ENCODE measurements at regions not wholly inside any gene's neighbourhood (a gene's known extent, or its start where the extent isn't known, plus 50 kb on each side); places are given as distances from the start of the nearest gene placed in this dataset.

DNA sequence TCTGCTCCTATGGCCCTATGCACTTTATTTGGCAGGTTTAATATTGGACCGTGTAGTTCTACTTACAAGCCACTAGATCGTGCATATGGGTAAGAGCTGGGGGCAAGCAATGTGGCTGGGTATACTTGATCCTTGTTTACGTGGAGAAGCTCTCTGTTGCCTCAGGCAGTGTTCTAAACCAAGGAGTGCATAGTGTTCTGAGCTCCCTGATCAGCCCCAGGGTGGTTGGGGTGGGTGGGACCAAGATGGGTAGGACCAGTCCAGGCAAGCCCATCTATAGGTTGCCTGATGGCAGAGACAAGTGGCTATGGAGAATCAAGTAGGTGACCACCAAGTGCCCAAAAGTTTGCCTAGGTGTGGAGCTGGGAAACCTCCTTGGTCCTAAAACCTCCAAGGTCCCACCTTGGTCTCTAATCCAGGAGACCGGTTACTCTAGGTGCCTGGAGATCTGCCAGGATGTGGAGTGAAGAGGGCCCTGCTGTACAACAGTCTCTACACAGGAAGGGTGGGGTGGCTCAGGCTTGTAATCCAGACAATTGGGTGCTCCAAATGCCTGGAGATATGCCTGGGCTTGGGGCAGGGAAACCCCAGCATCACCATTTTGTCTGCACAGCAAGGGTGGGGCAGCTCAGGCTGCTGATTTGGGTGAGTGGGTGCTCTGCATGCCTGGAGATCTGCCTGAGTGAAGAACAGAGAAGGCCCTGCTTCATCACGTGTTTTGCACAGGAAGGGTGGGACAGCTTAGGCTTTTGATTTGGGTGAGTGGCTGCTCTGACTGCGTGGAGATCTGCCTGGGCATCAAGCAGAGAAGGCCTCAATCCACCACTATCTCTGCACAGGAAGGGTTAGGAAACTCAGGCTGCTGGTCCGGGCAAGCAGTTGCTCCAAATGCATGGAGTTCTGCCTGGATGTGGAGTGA, 659.8 kb downstream of the TLE4 start:
- Histone ChIP-seq H3K36me3 (ENCODE audit: insufficient read depth in 1 of 2, low read depth in 1 of 2) (no peaks in the 10 kb centered on the region), H3K27ac (no peak overlapping the region), H3K9me3 (peaks cover 8% of the 10 kb centered on the region), H3K27me3 (ENCODE audit: insufficient read depth in 3 of 3, low read length in 2 of 3) (no peaks in the 10 kb centered on the region), H3K4me1 (no peaks in the 10 kb centered on the region), H3K4me3 (no peak overlapping the region)
- no peak for DNase-seq
- intact Hi-C loops (cut with DNase I), result no loop called here
- no peak for TF ChIP-seq CTCF (IDR thresholded peaks at IDR 0.05)
- whole genome bisulfite sequencing, 3 donors, result 83 to 96% (median 93%) methylated on average over 7 of the region's 7 CpGs
- no peak for ATAC-seq

DNA sequence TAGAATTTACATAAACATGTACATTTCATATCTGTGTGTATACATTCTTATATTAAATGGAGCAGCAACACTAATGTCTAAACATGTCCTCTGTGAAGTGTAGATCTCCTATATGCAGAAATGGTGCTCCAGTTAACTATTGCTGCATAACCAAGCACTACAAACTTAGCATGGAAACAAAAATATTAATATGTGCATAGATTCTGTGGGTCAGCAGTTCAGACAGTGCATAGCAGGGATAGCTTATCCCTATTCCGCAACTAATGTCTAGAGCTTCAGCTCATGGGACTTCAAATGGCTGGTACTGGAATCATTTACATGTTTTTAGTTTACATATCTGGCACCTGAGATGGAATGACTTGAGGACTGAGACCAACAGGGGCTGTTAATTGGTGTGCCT, 652.1 kb downstream of the TLE4 start:
- Histone ChIP-seq H3K9me3 (peaks cover 3% of the 10 kb centered on the region), H3K27me3 (ENCODE audit: insufficient read depth in 3 of 3, low read length in 2 of 3) (no peaks in the 10 kb centered on the region), H3K27ac (no peak overlapping the region), H3K36me3 (ENCODE audit: insufficient read depth in 1 of 2, low read depth in 1 of 2) (no peaks in the 10 kb centered on the region), H3K4me1 (no peaks in the 10 kb centered on the region), H3K4me3 (no peak overlapping the region)
- intact Hi-C loops (cut with DNase I), result loop anchor here in 1 of 2 donors (10.0 kb wide), 1 partner anchor 61 kb away; no protein-coding TSS in a partner anchor
- 97 to 100% (median 100%) methylated on average over 1 of the region's 1 CpG for WGBS, 3 donors
- TF ChIP-seq CTCF (IDR thresholded peaks at IDR 0.05), result no peak
- no peak for DNase-seq
- no peak for ATAC-seq

DNA sequence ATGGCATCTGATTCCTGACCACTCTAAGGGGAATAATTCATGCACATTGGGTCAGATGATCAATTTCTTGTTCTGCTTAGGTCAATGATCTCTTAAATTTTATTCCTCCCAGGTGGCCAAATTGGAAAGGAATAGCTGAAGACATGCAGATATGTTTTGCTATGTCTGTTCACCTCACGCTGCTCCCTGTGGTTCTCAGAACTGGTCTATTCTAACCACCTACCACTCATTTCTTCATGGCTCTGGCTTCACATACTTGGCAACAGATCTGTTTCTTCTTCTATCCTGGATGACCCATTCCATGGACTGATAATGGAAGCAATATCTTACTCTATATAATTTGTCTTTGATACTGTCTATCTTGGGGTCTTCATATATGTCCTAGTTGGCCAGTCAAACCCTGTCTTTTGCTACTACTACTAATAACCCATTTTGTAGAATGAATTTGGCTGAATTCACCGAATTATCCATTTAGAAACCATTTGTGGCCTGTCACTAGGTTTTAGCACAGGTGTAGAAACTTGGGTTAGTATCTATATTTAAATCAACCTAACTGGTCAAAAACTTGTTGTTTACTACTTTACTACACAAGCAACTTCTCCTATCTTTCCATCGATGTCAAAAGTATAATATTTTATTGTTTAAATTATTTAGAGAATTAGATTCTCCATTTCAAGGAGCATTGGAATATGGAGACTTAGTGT, 650.9 kb downstream of the TLE4 start:
- TF ChIP-seq CTCF (IDR thresholded peaks at IDR 0.05), result no peak
- intact Hi-C loops (cut with DNase I), result loop anchor here in 1 of 2 donors (10.0 kb wide), 1 partner anchor 62 kb away; no protein-coding TSS in a partner anchor
- no peaks in the 10 kb centered on the region for H3K36me3 ChIP-seq (ENCODE audit: insufficient read depth in 1 of 2, low read depth in 1 of 2)
- no peaks in the 10 kb centered on the region for H3K27me3 ChIP-seq (ENCODE audit: insufficient read depth in 3 of 3, low read length in 2 of 3)
- ATAC-seq (no peak), DNase-seq (no peak)
- peaks cover 3% of the 10 kb centered on the region for H3K9me3 ChIP-seq
- H3K4me1 ChIP-seq, result no peaks in the 10 kb centered on the region
- H3K27ac ChIP-seq, result no peak overlapping the region
- no peak overlapping the region for H3K4me3 ChIP-seq
- 78 to 90% (median 86%) methylated on average over 3 of the region's 3 CpGs for WGBS, 3 donors

GRCh38 chr9:80218328-80218727, 646.6 kb downstream of the TLE4 start:
- Histone ChIP-seq H3K4me1 (no peaks in the 10 kb centered on the region), H3K4me3 (no peak overlapping the region), H3K9me3 (no peaks in the 10 kb centered on the region), H3K36me3 (ENCODE audit: insufficient read depth in 1 of 2, low read depth in 1 of 2) (no peaks in the 10 kb centered on the region), H3K27me3 (ENCODE audit: insufficient read depth in 3 of 3, low read length in 2 of 3) (no peaks in the 10 kb centered on the region), H3K27ac (no peak overlapping the region)
- DNase-seq (no peak), ATAC-seq (no peak)
- WGBS, 3 donors, result 76 to 81% (median 81%) methylated on average over 6 of the region's 6 CpGs
- intact Hi-C loops (cut with DNase I), result no loop called here
- no peak for TF ChIP-seq CTCF (IDR thresholded peaks at IDR 0.05)
